Spleen (tissue), 3 donors: ENCODE measurements at regions not wholly inside any gene's neighbourhood (a gene's known extent, or its start where the extent isn't known, plus 50 kb on each side); places are given as distances from the start of the nearest gene placed in this dataset.

Experiments used
- POLR2A ChIP-seq, 3 donors: fragments of 450-650 bp; IDR thresholded peaks; one replicate each; pipeline ENCODE4 v1.5.1; 2017; ENCODE audit warnings: antibody characterized with exemption in 3 of 3, mild to moderate bottlenecking in 1 of 3
- POLR2AphosphoS5 ChIP-seq, 3 donors: sonication (generic); formaldehyde crosslinking; IDR thresholded peaks; one replicate each; pipeline ENCODE4 v1.5.1; 2017; ENCODE audit warnings: antibody characterized with exemption in 3 of 3

- TF ChIP-seq POLR2A (IDR thresholded peaks at IDR 0.05), result no peak
- no peak for TF ChIP-seq POLR2AphosphoS5 (IDR thresholded peaks at IDR 0.05)
Measured at GRCh38 chr20:11331096-11331495, 586.6 kb upstream of the BTBD3 start.
